ENCODE measurements at regions not wholly inside any gene's neighbourhood (a gene's known extent, or its start where the extent isn't known, plus 50 kb on each side); places are given as distances from the start of the nearest gene placed in this dataset.
A peak's percentile ranks its signal among the peaks of the same experiment; 100 is the strongest.

- no peak for DNase-seq
Observed at GRCh38 chr2:14923820-14924580, 291.5 kb downstream of the LRATD1 start.

- DNase-seq: no peak
Observed at GRCh38 chr2:14925471-14925870, 293.0 kb downstream of the LRATD1 start.

GRCh38 chr2:14927021-14927564 is 294.6 kb downstream of the LRATD1 start:
- no peak for DNase-seq

- no peak for DNase-seq
Observed at GRCh38 chr2:14928056-14928455, 295.5 kb downstream of the LRATD1 start.

GRCh38 chr2:14930441-14930840 is 297.9 kb downstream of the LRATD1 start:
- no peak for DNase-seq

- peak; percentile 17 for DNase-seq
Observed at GRCh38 chr2:14932285-14932684, 299.8 kb downstream of the LRATD1 start.

- no peak for DNase-seq
Observed at GRCh38 chr2:14933753-14934152, 301.2 kb downstream of the LRATD1 start.

- no peak for DNase-seq
Observed at GRCh38 chr2:14936426-14936825, 303.9 kb downstream of the LRATD1 start.

GRCh38 chr2:14937336-14937735 is 304.8 kb downstream of the LRATD1 start:
- no peak for DNase-seq

- DNase-seq: no peak
Observed at GRCh38 chr2:14941151-14941631, 308.7 kb downstream of the LRATD1 start.

GRCh38 chr2:14942987-14943386 is 310.5 kb downstream of the LRATD1 start:
- no peak for DNase-seq

GRCh38 chr2:14944562-14945346 is 312.2 kb downstream of the LRATD1 start:
- DNase-seq: peak; percentile 37

- peak; percentile 28 for DNase-seq
Observed at GRCh38 chr2:14951569-14952285, 319.2 kb downstream of the LRATD1 start.

GRCh38 chr2:14952400-14952963 is 320.0 kb downstream of the LRATD1 start:
- peak; percentile 60 for DNase-seq

- no peak for DNase-seq
Observed at GRCh38 chr2:14960686-14961324, 328.3 kb downstream of the LRATD1 start.

GRCh38 chr2:14967729-14968128 is 335.2 kb downstream of the LRATD1 start:
- no peak for DNase-seq

- DNase-seq: no peak
Observed at GRCh38 chr2:14975381-14975780, 342.9 kb downstream of the LRATD1 start.

GRCh38 chr2:14977021-14977420 is 344.5 kb downstream of the LRATD1 start:
- DNase-seq: no peak

GRCh38 chr2:14978845-14979244 is 346.3 kb downstream of the LRATD1 start:
- no peak for DNase-seq

GRCh38 chr2:14982790-14983189 is 350.3 kb downstream of the LRATD1 start:
- DNase-seq: no peak

- no peak for DNase-seq
Observed at GRCh38 chr2:14988600-14988999, 356.1 kb downstream of the LRATD1 start.

- DNase-seq: no peak
Observed at GRCh38 chr2:14991723-14992122, 359.2 kb downstream of the LRATD1 start.
